Sigmoid colon (tissue), 6 donors: ENCODE measurements at regions not wholly inside any gene's neighbourhood (a gene's known extent, or its start where the extent isn't known, plus 50 kb on each side); places are given as distances from the start of the nearest gene placed in this dataset.

Experiments used
- DNase-seq: peaks from one replicate; pipeline ENCODE4 v3.0.0-alpha.2; 2019
- H3K27ac ChIP-seq, 4 donors: fragments of 200-600 bp; sonication (generic); one replicate each; pipeline ENCODE4 v1.5.1; 2016 to 2019; ENCODE audit warnings: mild to moderate bottlenecking in 1 of 4
- H3K27me3 ChIP-seq, 3 donors: fragments of 200-600 bp; sonication (generic); one replicate each; pipeline ENCODE4 v1.5.1; 2019; ENCODE audit warnings: mild to moderate bottlenecking in 1 of 3
- H3K36me3 ChIP-seq, 4 donors: fragments of 200-600 bp; sonication (generic); one replicate each; pipeline ENCODE4 v1.5.1; 2016 to 2019
- H3K4me1 ChIP-seq, 4 donors: fragments of 200-600 bp; sonication (generic); one replicate each; pipeline ENCODE4 v1.5.1; 2017 to 2019
- H3K4me3 ChIP-seq, 4 donors: fragments of 200-600 bp; sonication (generic); one replicate each; pipeline ENCODE4 v1.5.1; 2017 to 2019; ENCODE audit warnings: mild to moderate bottlenecking in 2 of 4, moderate library complexity in 1 of 4
- H3K9me3 ChIP-seq, 4 donors: fragments of 200-600 bp in 3 of 4; sonication (generic) in 3 of 4; one replicate each; pipeline versions ENCODE4 v1.5.1 to v1.6.1; 2013 to 2019
- CTCF ChIP-seq, 4 experiments: fragments of 450-650 bp in 3 of 4; fragments of 200-600 bp in 1 of 4; IDR thresholded peaks; one replicate each; pipeline ENCODE4 v1.5.1; 2016 to 2019; ENCODE audit warnings: antibody characterized with exemption in 4 of 4, mild to moderate bottlenecking in 3 of 4, moderate library complexity in 2 of 4
- EP300 ChIP-seq, 4 donors: sonication (generic); formaldehyde crosslinking; IDR thresholded peaks; one replicate each; pipeline ENCODE4 v1.6.1; 2017; ENCODE audit warnings: antibody characterized with exemption in 4 of 4
- POLR2A ChIP-seq, 2 donors: fragments of 450-650 bp; IDR thresholded peaks; one replicate each; pipeline ENCODE4 v1.6.1; 2016; ENCODE audit warnings: antibody characterized with exemption in 2 of 2, mild to moderate bottlenecking in 2 of 2, moderate library complexity in 2 of 2
- POLR2AphosphoS5 ChIP-seq, 4 donors: sonication (generic); formaldehyde crosslinking; IDR thresholded peaks; one replicate each; pipeline ENCODE4 v1.6.1; 2017; ENCODE audit warnings: antibody characterized with exemption in 4 of 4
- WGBS, 2 donors: extraction: QIAGEN DNeasy Blood & Tissue Kit; methylation state at CpG; one replicate each; pipeline ENCODE4 v1.1.7; 2013; 5-methylcytosine and 5-hydroxymethylcytosine counted together
- intact Hi-C: fragments of 100-400 bp; cut with DNase I; formaldehyde crosslinking; loops from one replicate; pipeline ENCODE4 v1.15.1; 2023
- donor health status: healthy with polysubstance abuse.
- donor health status: healthy.

- 67 to 71% methylated on average over 1 of the region's 1 CpG for WGBS, 2 donors
- Histone ChIP-seq H3K4me1 (no peaks in the 10 kb centered on the region), H3K27ac (no peak overlapping the region), H3K36me3 (no peaks in the 10 kb centered on the region), H3K27me3 (no peaks in the 10 kb centered on the region), H3K4me3 (no peak overlapping the region), H3K9me3 (no peaks in the 10 kb centered on the region)
- no peak for DNase-seq
- intact Hi-C loops, result no loop called here
- TF ChIP-seq CTCF (IDR thresholded peaks at IDR 0.05) (no peak), POLR2AphosphoS5 (IDR thresholded peaks at IDR 0.05) (no peak), EP300 (IDR thresholded peaks at IDR 0.05) (no peak), POLR2A (IDR thresholded peaks at IDR 0.05) (no peak)
Observed at GRCh38 chr6:163777716-163778115, 363.2 kb downstream of the QKI start.

GRCh38 chr6:163776906-163777686 lies 362.6 kb downstream of the QKI start:
- no peak for DNase-seq
- WGBS, 2 donors, result 85 to 92% methylated on average over 10 of the region's 10 CpGs
- intact Hi-C loops, result no loop called here

GRCh38 chr6:163776196-163776905 lies 361.8 kb downstream of the QKI start:
- Histone ChIP-seq H3K9me3 (no peaks in the 10 kb centered on the region), H3K27ac (no peak overlapping the region), H3K27me3 (no peaks in the 10 kb centered on the region), H3K4me3 (no peak overlapping the region), H3K36me3 (no peaks in the 10 kb centered on the region), H3K4me1 (no peaks in the 10 kb centered on the region)
- no peak for DNase-seq
- intact Hi-C loops, result no loop called here
- TF ChIP-seq EP300 (IDR thresholded peaks at IDR 0.05) (no peak), POLR2A (IDR thresholded peaks at IDR 0.05) (no peak), POLR2AphosphoS5 (IDR thresholded peaks at IDR 0.05) (no peak), CTCF (IDR thresholded peaks at IDR 0.05) (no peak)
- WGBS, 2 donors, result 72 to 82% methylated on average over 5 of the region's 5 CpGs

More at GRCh38 chr6:163776906-163777686, 362.6 kb downstream of the QKI start:
- Histone ChIP-seq H3K9me3 (no peaks in the 10 kb centered on the region), H3K27ac (no peak overlapping the region), H3K4me1 (no peaks in the 10 kb centered on the region), H3K4me3 (no peak overlapping the region), H3K27me3 (no peaks in the 10 kb centered on the region), H3K36me3 (no peaks in the 10 kb centered on the region)
- TF ChIP-seq POLR2A (IDR thresholded peaks at IDR 0.05) (no peak), CTCF (IDR thresholded peaks at IDR 0.05) (no peak), EP300 (IDR thresholded peaks at IDR 0.05) (no peak), POLR2AphosphoS5 (IDR thresholded peaks at IDR 0.05) (no peak)

GRCh38 chr6:163775313-163775712 lies 360.8 kb downstream of the QKI start:
- TF ChIP-seq EP300 (IDR thresholded peaks at IDR 0.05), result no peak
- no peak for TF ChIP-seq POLR2AphosphoS5 (IDR thresholded peaks at IDR 0.05)
- no peak for TF ChIP-seq CTCF (IDR thresholded peaks at IDR 0.05)
- no peak for TF ChIP-seq POLR2A (IDR thresholded peaks at IDR 0.05)
- WGBS, 2 donors, result 44 to 77% methylated on average over 3 of the region's 3 CpGs
- H3K4me3 ChIP-seq, result no peak overlapping the region
- no peaks in the 10 kb centered on the region for H3K9me3 ChIP-seq
- DNase-seq, result no peak
- H3K27ac ChIP-seq, result no peak overlapping the region
- no peaks in the 10 kb centered on the region for H3K36me3 ChIP-seq
- no peaks in the 10 kb centered on the region for H3K4me1 ChIP-seq
- H3K27me3 ChIP-seq, result no peaks in the 10 kb centered on the region
- intact Hi-C loops, result no loop called here
